Activated CD4-positive, alpha-beta T cell treated with anti-CD3 and anti-CD28 coated beads, Interleukin-2, amount 50 U/mL, for 48 hours (primary cell): ENCODE measurements at regions not wholly inside any gene's neighbourhood (a gene's known extent, or its start where the extent isn't known, plus 50 kb on each side); places are given as distances from the start of the nearest gene placed in this dataset.

Source experiments
- DNase-seq, 2 experiments: peaks; one replicate each; pipeline ENCODE4 v3.0.0-alpha.2; 2020

DNA sequence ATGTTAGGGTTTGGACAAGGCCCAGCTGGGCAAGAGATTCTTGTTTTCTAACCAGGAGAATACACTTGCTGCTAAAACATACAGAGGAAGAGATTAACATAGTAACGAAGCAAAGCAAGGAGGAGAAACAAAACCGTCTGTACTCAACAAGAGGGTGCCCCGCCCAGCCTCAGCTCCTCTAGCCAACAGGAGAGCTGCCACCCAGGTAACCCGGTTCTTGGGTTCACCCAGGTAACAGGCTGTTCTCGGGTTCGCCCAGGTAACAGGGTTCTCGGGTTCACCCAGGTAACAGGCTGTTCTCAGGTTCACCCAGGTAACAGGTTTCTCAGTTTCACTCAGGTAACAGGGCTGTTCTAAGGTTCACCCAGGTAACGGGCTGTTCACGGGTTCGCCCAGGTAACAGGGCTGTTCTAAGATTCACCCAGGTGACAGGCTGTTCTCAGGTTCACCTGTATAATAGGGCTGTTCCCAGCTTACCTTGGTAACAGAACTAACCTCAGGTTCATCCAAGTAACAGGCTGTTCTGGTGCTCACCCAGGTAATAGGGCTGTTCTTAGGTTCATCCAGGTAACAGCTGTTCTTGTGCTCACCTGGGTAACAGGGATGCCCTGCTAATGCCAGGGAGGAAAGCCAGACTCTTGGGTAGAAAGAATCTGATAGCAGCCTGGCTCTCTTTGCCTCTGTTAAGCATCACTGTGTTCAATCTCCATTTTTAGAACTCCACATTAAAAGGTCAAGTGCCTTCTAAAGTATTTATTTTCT lies 271.6 kb downstream of the SYK start:
- DNase-seq = no peak

DNA sequence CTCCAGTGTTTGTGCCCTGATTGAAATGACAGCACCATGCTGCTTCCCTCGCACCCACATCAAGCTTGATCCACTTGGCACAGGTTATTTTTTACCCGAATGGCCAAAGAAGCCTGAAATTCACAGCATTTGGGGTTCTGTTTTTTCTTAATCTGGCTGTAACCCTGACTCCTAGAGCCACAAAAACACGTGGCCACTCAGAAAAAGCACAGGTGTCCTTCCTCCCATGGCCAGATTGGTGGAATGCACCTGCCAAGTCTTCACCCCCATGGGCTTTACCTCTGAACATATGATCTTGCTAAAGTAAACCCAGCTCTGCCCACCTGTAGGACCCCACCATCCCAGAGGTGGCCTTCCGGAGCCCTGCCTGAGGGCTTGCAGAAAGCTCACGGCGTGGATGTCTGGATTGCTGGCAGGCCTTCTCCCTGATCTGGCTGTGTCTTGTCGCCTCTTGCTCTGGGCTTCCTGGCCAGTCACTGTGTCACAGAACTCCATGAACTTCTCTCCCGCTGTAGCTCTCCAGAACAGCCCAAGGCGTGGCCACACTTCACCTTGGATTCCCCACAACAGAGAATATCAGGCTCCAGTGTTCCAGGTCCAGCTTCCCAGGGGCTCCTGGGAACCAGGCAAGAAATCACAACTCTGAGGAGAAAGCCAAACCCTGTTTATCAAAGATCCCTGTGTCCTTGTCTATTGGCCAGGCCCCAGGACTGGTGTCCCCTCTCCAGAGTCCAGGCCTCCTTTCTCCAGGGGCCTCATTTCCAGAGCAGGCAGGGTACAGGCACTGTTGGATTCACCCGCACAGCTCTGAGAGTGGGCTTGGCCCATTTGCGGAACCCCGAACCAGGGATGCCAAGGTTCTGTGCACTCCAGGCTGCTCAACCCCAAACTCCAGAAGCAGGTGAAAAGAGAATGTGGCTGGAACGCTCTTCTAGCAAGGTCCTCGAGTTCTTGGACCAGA lies 272.5 kb downstream of the SYK start:
- DNase-seq = no peak

DNA sequence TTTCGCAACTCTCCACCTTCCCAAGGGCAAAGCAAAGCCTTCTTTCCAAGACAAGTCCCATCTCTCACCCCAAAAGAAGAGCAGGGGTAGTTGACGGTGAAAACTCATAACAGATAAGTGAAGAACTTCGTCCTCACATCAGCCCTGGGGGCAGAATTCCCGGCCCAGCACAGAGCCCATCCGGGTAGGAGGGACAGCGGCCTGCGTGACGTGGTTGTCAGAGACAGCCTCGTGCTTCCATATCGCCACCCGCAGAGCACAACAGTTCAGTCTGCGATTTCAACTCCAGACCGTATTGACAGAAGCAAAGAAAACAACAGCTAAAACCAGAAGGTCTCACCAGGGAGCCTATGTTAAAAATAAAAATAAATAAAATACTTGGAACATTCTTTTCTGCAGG lies 273.2 kb downstream of the SYK start:
- no peak for DNase-seq

DNA sequence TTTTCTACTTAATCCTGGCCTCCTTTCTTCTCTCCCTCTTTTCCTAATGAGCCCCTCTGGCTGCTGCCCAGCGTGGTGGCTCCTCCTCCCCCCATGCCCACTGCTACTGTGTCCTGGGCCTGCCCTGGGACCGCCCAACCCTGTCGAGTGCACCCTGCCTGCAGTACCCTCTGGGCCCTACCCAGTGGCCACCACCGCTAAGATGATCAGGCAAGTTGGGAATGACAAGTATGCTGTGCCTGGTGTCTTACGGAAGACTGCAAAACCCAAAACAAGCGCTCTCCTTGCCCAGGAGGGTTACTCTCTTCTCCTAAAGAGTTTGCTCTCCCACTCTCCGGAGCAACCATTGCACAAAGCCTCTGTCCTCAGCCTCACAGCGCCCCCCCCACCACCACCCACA lies 273.7 kb downstream of the SYK start:
- DNase-seq = no peak

DNA sequence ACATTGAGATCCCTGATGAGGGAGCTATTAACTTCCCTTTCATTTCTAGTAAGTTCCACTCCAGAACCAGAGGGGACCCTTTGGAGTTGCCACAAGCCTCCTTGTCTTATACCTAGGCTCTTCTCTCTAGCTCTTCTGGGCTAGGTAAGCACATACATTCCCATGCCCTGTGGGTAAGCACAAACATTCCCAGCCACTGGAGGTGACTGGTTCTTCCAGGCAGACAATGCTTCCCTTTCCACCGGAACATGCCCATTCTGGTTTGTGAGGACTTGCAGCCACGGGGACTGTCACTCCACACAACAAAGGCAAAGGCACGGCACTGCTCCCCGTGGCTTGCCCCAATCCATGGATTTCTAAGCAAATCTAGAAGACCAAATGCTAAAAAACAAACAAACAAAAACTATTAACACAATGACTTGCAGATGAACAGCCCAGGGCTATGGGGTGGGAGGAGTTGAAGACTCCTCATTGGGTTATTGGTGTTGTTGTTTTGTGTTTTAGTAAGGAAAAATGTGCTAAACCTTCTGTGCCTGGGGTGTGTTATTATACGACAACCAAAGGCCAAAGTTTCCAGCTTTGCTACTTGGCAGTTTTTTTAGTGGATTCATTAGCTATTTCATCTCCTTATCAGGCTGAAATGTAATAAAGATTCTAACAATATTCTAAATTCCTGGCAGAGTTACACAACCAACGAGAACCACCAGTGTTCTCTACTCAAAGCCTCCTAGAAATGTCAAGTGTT lies 276.2 kb downstream of the SYK start:
- no peak for DNase-seq

DNA sequence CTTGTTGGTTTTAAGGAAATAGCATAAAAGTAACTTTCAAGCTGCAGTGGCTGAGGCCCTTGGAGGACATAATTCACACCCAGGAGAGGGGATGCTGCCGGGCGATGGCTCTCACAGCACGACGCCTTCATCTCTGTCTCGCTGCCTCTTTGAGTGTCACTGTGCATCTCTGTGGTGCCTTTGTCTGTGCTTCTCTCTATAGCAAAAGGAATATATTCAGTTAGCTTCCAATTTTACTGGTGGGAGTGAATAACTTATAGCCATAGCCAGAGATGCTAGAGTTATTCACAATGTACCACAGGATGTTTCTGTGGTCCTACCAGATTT lies 276.7 kb downstream of the SYK start:
- DNase-seq = no peak

DNA sequence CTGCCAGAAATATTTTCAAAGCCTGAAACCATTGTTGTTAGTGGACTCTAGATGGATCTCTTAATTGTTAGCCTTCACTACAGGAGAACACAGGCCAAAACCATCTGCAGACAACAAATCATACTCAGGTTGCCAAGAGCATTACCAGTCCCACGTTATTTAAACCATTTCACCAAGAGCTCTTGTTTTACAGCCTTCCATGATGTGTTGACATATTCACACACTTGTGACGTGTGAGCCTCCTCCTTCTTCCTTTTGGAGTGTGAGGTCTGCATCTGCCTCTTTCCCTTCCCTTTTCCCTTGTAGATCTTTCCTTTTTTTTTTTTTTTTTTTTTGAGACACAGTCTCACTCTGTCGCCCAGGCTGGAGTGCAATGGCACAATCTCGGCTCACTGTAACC lies 279.0 kb downstream of the AUH start:
- DNase-seq = no peak

DNA sequence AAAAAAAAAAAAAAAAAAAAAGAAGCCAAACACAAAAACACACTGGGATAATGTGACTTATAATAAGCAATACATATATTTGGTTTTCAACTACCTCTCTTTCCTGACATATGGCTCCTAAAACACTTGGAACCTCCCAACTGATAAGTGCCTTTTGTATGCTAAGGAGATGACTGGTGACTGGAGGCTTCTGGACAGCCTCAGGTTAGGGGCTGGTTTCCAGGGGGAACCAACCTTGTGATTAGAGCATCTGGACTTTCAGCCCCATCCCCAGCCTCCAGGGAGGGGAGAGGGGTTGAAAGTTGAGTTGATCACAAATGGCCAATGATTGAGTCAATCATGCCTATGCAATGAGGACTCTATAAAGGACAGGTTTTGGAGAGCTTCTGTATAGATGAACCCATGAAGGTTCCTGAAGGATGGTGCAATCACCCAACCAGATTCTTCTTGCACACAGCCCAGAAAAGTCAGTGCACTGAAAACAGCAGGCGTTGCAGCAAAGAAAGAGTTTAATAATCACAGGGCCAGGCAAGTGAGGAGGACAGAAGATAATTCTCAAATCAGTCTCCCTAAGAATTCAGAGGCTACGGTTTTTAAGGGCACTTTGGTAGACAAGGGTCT lies 276.7 kb downstream of the AUH start:
- no peak for DNase-seq

DNA sequence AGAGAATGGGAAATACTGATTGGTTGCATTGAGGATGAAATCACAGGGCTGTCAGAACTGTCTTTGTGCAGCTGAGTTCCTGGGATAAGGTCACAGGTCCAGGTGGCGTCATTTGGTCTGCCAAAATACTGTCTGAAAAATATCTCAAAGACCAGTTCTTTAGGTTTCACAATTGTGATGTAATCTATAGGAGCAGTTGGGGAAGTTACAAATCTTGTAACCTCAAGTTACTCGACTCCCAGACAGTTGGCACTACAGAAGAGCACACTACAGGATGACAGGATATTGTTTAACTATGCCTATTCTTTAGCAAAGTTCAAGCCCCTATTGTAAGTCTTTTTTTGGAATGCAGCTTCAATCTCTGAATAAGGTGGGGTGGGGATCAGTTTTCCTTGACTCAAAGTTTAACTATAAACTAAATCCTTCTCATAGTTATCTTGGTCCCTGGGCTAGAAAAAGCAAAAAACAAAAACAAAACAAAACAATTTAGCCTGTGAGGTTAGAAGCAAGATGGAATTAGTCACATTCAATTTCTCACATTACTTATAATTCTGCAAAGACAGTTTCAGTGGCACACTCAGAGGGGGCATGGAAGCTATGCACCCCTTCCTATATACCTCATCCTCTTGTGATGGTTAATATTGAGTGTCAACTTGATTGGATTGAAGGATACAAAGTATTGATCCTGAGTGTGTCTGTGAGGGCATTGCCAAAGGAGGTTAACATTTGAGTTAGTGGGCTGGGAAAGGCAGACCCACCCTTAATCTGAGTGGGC lies 276.0 kb downstream of the AUH start:
- DNase-seq = no peak

DNA sequence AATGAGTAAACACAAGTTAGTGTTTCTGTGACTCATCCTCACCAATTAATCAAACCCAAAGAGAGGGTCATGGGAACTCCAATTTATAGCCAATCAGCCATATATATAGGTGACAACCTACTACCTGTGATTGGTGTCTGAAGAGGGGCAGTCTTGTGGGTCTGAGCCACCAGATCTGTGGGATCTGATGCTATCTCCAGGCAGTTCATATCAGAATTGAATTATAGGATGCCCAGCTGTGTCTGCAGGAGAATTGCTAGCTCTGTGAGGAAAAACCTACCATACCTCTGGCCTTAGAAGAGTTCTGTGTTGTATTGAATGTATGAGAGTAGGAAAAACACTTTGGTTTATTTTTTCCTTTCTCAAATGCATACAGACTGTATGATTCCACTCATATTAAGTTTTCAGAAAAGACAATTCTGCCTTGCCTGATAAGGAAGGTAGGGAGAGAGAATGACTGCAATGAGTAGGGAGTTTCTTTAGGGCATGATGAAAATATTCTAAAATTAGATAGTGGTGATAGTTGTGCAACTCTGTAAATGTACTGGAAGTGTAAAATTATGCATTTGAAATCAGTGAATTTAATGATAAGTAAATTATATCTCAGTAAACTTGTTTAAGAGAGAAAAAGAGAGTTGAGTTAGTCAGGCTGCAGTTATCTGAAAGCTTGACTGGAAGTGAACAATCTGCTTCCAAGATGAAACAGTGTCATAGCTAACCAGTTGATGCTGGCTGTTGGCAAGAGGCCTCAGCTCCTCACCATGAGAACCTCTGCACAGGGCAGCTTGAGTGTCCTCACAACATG lies 274.9 kb downstream of the AUH start:
- no peak for DNase-seq

DNA sequence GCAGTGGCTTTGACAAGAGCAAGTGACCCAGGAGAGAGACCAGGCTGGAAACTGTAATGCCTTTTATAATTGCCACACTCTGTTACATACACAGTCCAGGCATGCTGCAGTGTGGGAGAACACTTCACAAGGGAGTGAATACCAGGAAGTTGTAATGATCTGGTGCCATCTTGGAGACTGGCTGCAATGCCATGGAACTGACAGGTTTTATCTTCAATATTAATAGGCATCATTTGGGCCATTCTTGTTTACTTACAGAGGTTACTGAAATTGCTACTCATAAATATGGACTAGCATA lies 274.3 kb downstream of the AUH start:
- DNase-seq = no peak

DNA sequence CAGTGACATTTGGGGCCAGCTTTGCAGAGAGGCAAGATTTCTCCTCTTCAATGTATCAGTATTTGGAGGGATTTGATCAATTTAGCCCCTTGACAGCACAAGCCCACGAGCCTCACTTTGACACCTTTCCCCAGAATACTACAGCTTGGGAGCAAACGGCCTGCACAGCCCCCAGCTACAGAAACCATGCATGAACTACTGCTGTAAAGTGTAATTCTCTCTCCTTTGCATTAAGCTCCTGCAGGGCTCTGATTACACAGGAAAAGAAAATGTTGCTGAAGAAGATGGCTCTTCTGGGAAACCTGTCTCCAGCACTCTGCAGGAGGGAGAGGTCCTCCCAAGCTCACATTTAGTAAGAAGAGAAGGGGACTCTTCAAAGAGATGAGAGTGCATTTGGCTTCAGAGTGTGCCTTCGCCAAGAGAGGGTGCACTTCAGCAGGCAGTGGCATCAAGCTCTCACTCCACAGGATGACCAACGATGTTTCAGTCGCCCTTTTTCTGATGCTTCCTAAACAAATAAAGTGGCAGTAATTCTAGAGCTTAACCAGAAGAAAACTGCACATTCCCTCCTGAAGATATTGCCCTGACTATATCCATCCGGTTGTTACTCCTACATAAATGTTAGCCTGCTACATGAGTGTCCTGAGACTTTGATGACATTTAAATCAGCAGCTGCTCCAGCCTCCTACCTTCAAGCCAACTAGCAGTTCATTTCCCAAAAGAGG lies 272.2 kb downstream of the AUH start:
- DNase-seq = peak in 1 of 2 experiments; percentile 33

DNA sequence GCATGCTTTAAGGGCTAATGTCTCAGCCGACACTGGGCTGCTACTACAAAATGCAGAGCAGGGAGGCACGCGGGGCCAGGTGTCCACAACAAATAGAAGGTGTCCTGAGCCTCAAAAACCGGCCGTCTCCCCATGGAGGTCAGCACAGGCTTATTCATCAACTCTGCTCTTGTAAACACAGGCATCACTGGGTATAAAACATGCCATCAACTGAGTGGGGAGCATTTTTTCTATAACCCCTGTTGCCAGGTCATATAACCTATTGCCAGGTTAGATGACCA lies 271.6 kb downstream of the AUH start:
- DNase-seq = no peak

DNA sequence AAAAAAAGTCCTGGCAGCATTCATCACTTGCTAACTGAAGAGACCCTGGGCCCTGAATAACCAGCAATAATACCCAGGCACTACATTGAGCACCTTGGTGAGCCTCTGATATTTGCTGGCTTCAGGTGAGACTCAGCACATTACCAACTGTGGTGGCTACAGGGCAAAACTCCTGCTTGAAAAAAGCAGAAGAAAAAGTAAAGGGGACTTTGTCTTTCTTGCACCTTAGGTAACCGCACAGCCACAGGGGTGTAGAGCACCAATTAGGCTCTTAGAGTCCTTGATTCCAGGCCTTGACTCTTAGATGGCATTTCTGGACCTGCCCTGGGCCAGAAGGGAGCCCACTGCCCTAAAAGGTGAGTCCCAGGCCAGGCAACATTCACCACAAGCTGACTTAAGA lies 269.5 kb downstream of the AUH start:
- no peak for DNase-seq

DNA sequence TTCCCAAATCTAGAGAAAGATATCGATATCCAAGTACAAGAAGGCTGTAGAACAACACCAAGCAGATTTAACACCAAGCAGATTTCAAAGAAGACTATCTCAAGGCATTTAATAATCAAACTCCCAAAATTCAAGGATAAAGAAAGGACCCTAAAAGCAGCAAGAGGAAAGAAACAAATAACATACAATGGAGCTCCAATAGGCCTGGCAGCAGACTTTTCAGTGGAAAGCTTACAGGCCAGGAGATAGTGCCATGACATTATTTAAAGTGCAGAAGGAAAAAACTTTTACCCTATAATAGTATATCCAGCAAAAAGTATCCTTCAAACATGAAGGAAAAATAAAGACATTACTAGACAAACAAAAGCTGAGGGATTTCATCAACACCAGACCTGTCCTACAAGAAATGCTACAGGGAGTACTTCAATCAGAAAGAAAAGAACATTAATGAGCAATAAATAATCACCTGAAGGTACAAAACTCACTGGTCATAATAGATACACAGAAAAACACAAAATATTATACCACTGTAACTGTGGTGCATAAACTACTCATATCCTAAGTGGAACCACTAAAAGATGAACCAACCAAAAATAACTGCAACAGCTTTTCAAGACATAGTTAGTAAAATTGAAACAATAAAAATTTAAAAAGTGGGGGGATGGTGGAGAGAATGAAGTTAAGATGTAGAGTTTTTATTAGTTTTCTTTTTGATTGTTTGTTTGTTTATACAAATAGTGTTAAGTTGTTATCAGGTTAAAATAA lies 267.2 kb downstream of the AUH start:
- no peak for DNase-seq

DNA sequence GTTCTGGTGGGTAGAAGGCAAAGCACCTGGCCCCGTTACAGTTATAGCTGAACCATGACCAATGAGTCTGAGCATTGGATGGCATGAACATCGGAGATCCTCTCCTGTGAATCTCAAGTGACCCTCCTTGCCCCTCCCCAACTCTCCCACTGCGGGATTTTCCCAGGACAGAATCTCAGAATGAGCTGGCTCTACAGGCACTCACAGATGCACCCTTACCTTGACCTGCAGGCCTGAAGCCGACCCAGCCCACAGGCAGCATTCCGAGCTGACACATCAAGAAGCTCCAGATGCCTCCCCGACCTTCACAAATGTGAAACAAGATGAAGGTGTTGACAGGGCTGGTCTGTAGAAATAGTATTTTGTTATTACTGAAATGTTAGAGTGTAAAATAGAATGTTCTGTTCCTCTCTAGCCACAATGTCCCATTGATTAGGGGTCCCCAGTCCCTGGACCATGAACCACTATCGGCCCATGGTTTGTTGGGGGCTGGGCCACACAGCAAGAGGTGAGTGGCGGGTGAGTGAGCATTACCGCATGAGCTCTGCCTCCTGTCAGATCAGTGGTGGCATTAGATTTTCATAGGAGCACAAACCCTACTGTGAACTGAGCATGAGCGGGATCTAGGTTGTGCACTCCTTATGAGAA lies 263.4 kb downstream of the AUH start:
- no peak for DNase-seq

DNA sequence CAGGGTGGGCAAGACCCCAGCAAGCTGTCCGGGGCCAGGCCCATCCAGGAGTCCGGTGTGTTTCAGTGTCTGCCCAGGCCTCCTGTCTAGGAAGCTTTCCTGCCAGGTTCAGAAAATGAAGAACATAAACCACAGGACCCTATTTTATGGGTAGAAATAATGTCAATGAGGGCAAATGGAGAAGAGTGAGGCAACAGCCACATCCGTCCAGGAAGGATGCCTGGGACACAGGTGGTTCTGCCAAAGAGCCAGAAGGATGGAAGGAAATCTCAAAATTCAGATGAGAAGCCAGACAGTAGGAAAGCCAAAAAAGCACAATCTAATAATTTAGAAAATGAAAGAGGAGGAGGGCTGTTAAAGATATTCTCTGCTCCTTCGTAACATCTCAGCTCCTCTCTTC lies 262.3 kb downstream of the AUH start:
- DNase-seq = no peak

DNA sequence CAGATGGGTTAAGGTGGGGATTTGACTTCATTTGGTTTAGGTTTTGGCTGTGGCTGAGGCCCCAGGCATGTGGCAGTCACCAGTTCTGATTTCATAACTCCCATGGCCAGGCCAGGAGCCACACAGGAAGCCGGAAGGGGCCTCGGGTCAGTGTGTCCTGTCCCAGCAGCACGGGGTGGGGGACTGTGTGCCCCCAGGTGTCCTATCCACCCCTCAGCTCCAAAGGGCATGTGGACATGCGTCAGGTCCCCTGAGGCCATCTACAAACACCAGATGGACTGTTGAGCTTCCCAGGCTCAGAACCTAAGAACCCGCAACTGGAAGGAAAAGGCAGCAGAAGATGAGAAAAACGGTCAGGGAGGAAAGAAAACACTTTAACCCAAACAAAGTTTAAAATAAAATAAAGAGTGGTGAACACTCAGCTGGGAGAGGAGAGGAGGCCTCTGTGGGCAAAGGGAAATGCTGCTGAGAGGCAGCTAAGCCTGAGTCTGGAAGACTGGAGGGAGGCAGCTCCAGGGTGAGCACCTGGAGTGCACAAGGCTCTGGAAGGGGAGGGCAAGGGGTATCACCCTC lies 260.8 kb downstream of the AUH start:
- no peak for DNase-seq

DNA sequence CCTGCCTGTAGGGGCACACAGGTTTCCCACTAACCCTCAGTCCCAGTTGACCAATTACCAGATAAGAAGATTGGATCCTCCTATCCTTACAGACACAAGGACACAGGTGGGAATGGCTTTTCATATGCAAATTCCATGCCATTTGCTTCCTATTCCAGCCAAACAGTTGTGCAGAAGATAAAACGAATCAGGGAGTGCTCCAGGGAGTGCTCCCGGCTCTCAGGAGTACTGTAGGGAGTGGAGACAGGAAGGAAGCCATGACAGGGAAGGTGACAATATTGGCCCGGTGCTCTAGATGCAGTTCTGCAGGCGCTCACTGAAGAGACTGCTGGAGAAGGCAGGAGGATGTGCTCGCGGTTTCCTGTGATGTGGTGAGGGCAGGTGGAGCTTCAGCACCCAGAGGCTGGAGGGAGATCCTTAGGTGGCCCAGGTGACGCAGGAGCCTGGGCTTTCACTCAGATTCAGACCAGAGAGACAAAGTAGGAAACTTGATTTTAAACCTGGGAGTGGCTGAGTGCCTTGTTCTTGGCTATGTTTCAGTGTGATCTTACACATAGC lies 260.0 kb downstream of the AUH start:
- DNase-seq = peak; percentile 79 to 84
